ENCODE measurements at regions not wholly inside any gene's neighbourhood (a gene's known extent, or its start where the extent isn't known, plus 50 kb on each side); places are given as distances from the start of the nearest gene placed in this dataset.

- H3K9me3 ChIP-seq (ENCODE audit: control insufficient read depth, insufficient read depth, low read length), result no peaks in the 10 kb centered on the region
- no peaks in the 10 kb centered on the region for H3K4me1 ChIP-seq (ENCODE audit: control insufficient read depth, insufficient read depth, low read length)
- H3K4me3 Mint-ChIP-seq, result no peak overlapping the region
- H3K27ac ChIP-seq (ENCODE audit: low read length), result no peak overlapping the region
- no peaks in the 10 kb centered on the region for H3K36me3 Mint-ChIP-seq
- ATAC-seq, result no peak
- 66% methylated on average over 22 of the region's 24 CpGs for WGBS (ENCODE audit: insufficient coverage)
- no peak for DNase-seq
- H3K27ac Mint-ChIP-seq, result no peak overlapping the region
- peaks cover 0 to 3% of the 10 kb centered on the region in 2 donors for H3K27me3 Mint-ChIP-seq (ENCODE audit: low read depth in 2 of 2)
- intact Hi-C loops (cut with micrococcal nuclease), result no loop called here
- H3K36me3 ChIP-seq (ENCODE audit: control insufficient read depth, insufficient read depth, low read length), result no peaks in the 10 kb centered on the region
- no peaks in the 10 kb centered on the region for H3K4me1 Mint-ChIP-seq
- no peaks in the 10 kb centered on the region for H3K9me3 Mint-ChIP-seq
- no peak overlapping the region for H3K4me3 ChIP-seq (ENCODE audit: low read length)
- H3K27me3 ChIP-seq (ENCODE audit: control insufficient read depth, insufficient read depth, low read length), result no peaks in the 10 kb centered on the region
- TF ChIP-seq CTCF (IDR thresholded peaks at IDR 0.05), result no peak
Measured at GRCh38 chr7:155885167-155886155, 73.2 kb upstream of the SHH start.

- Mint-ChIP-seq H3K27ac (no peak overlapping the region), H3K4me3 (no peak overlapping the region), H3K27me3 (ENCODE audit: low read depth in 2 of 2) (peaks cover 0 to 3% of the 10 kb centered on the region in 2 donors), H3K36me3 (no peaks in the 10 kb centered on the region), H3K4me1 (no peaks in the 10 kb centered on the region), H3K9me3 (no peaks in the 10 kb centered on the region)
- ATAC-seq, result no peak
- TF ChIP-seq CTCF (IDR thresholded peaks at IDR 0.05), result no peak
- no peaks in the 10 kb centered on the region for H3K36me3 ChIP-seq (ENCODE audit: control insufficient read depth, insufficient read depth, low read length)
- no peaks in the 10 kb centered on the region for H3K4me1 ChIP-seq (ENCODE audit: control insufficient read depth, insufficient read depth, low read length)
- no peak for DNase-seq
- intact Hi-C loops (cut with micrococcal nuclease), result no loop called here
- no peaks in the 10 kb centered on the region for H3K9me3 ChIP-seq (ENCODE audit: control insufficient read depth, insufficient read depth, low read length)
- no peak overlapping the region for H3K4me3 ChIP-seq (ENCODE audit: low read length)
- WGBS (ENCODE audit: insufficient coverage), result 84% methylated on average over 24 of the region's 24 CpGs
- H3K27me3 ChIP-seq (ENCODE audit: control insufficient read depth, insufficient read depth, low read length), result no peaks in the 10 kb centered on the region
- H3K27ac ChIP-seq (ENCODE audit: low read length), result no peak overlapping the region
Measured at GRCh38 chr7:155884225-155885166, 72.2 kb upstream of the SHH start.

GRCh38 chr7:155883491-155884224 lies 71.4 kb upstream of the SHH start:
- Histone ChIP-seq H3K4me3 (ENCODE audit: low read length) (no peak overlapping the region), H3K4me1 (ENCODE audit: control insufficient read depth, insufficient read depth, low read length) (no peaks in the 10 kb centered on the region), H3K27ac (ENCODE audit: low read length) (no peak overlapping the region), H3K9me3 (ENCODE audit: control insufficient read depth, insufficient read depth, low read length) (no peaks in the 10 kb centered on the region), H3K36me3 (ENCODE audit: control insufficient read depth, insufficient read depth, low read length) (no peaks in the 10 kb centered on the region), H3K27me3 (ENCODE audit: control insufficient read depth, insufficient read depth, low read length) (no peaks in the 10 kb centered on the region)
- Mint-ChIP-seq H3K4me1 (no peaks in the 10 kb centered on the region), H3K27me3 (ENCODE audit: low read depth in 2 of 2) (peaks cover 0 to 3% of the 10 kb centered on the region in 2 donors), H3K4me3 (no peak overlapping the region), H3K36me3 (no peaks in the 10 kb centered on the region), H3K9me3 (no peaks in the 10 kb centered on the region), H3K27ac (no peak overlapping the region)
- no peak for DNase-seq
- intact Hi-C loops (cut with micrococcal nuclease), result no loop called here
- no peak for TF ChIP-seq CTCF (IDR thresholded peaks at IDR 0.05)
- WGBS (ENCODE audit: insufficient coverage), result 87% methylated on average over 16 of the region's 16 CpGs
- ATAC-seq, result no peak

Measured in natural killer cell (primary cell).